K562 (cell line): ENCODE measurements at regions not wholly inside any gene's neighbourhood (a gene's known extent, or its start where the extent isn't known, plus 50 kb on each side); places are given as distances from the start of the nearest gene placed in this dataset.
A peak's percentile ranks its signal among the peaks of the same experiment; 100 is the strongest.

Experiments used
- BCL6 ChIP-seq: fragments of 250-450 bp; sonication (Bioruptor Pico); IDR thresholded peaks from 2 replicates; pipeline ENCODE4 v1.4.0; 2020
- CCAR2 ChIP-seq: fragments of 200-400 bp; formaldehyde crosslinking; IDR thresholded peaks from 2 replicates; pipeline ENCODE4 v1.6.1; 2017; ENCODE audit warnings: mild to moderate bottlenecking, low read depth, low read length
- FOXA3 ChIP-seq, 2 experiments: fragments of 450-650 bp in 1 of 2; sonication (generic) in 1 of 2; formaldehyde crosslinking; IDR thresholded peaks in 1 of 2; conservative IDR thresholded peaks in 1 of 2; 2 replicates each; pipeline versions ENCODE4 v1.4.0 to v1.8.0; 2020 to 2022; ENCODE audit warnings: mild to moderate bottlenecking in 2 of 2, missing genetic modification reagents in 1 of 2
- FOXJ3 ChIP-seq: sonication (generic); formaldehyde crosslinking; IDR thresholded peaks from 2 replicates; pipeline ENCODE4 v1.4.0; 2020; ENCODE audit warnings: mild to moderate bottlenecking, missing genetic modification reagents
- HNRNPUL1 ChIP-seq: fragments of 200-400 bp; formaldehyde crosslinking; IDR thresholded peaks from 2 replicates; pipeline ENCODE4 v1.6.1; 2017; ENCODE audit warnings: low read length
- MAFF ChIP-seq: IDR thresholded peaks from 2 replicates; pipeline ENCODE4 v1.6.1; 2012; ENCODE audit warnings: low read length, improper control_type of control experiment
- PHF20 ChIP-seq: fragments of 450-650 bp; IDR thresholded peaks from 2 replicates; pipeline ENCODE4 v1.6.1; 2018; ENCODE audit not compliant: partially characterized antibody
- PHTF2 ChIP-seq: fragments of 250-450 bp; sonication (Bioruptor Pico); IDR thresholded peaks from 2 replicates; pipeline ENCODE4 v1.5.0; 2021; ENCODE audit warnings: mild to moderate bottlenecking
- POLR2AphosphoS5 ChIP-seq: IDR thresholded peaks from 2 replicates; pipeline ENCODE4 v1.6.1; 2011; ENCODE audit warnings: mild to moderate bottlenecking, low read depth, low read length, moderate library complexity; ENCODE audit not compliant: control insufficient read depth, insufficient read depth
- SIRT6 ChIP-seq: IDR thresholded peaks from one replicate; pipeline ENCODE4 v1.6.1; 2012; ENCODE audit warnings: low read depth, mild to moderate bottlenecking, control low read depth, inconsistent platforms, low read length, moderate library complexity
- SMAD2 ChIP-seq: fragments of 150-350 bp; IDR thresholded peaks from 2 replicates; pipeline ENCODE4 v1.6.1; 2014; ENCODE audit warnings: low read depth, mild to moderate bottlenecking, low read length
- SMARCB1 ChIP-seq: IDR thresholded peaks from 2 replicates; pipeline ENCODE4 v1.6.1; 2011; ENCODE audit warnings: improper control_type of control experiment, low read depth; ENCODE audit not compliant: insufficient read length
- TCF3 ChIP-seq: sonication (generic); formaldehyde crosslinking; IDR thresholded peaks from 2 replicates; pipeline ENCODE4 v1.4.0; 2020; ENCODE audit warnings: mild to moderate bottlenecking, missing genetic modification reagents
- TCF7L2 ChIP-seq: fragments of 150-350 bp; IDR thresholded peaks from 2 replicates; pipeline ENCODE4 v1.6.1; 2016; ENCODE audit warnings: low read depth, mild to moderate bottlenecking, low read length, moderate library complexity
- TEAD4 ChIP-seq, 2 experiments: sonication (generic) in 1 of 2; formaldehyde crosslinking in 1 of 2; IDR thresholded peaks; 2 replicates each; pipeline versions ENCODE4 v1.6.1 to v1.8.0; 2012 to 2022; ENCODE audit warnings: borderline replicate concordance in 1 of 2, inconsistent platforms in 1 of 2, low read length in 1 of 2, mild to moderate bottlenecking in 1 of 2, missing genetic modification reagents in 1 of 2
- ZBTB1 ChIP-seq: sonication (generic); formaldehyde crosslinking; IDR thresholded peaks from 2 replicates; pipeline ENCODE4 v1.8.1; 2023; ENCODE audit warnings: missing genetic modification reagents, low read depth, mild to moderate bottlenecking, borderline replicate concordance
- ZNF121 ChIP-seq: sonication (generic); formaldehyde crosslinking; conservative IDR thresholded peaks from 2 replicates; pipeline ENCODE4 v1.8.0; 2022; ENCODE audit warnings: missing genetic modification reagents
- ZNF212 ChIP-seq: fragments of 450-650 bp; formaldehyde crosslinking; IDR thresholded peaks from 2 replicates; pipeline ENCODE4 v1.4.0; 2020; ENCODE audit warnings: mild to moderate bottlenecking
- ZNF347 ChIP-seq: fragments of 450-650 bp; formaldehyde crosslinking; IDR thresholded peaks from 2 replicates; pipeline ENCODE4 v1.4.0; 2020; ENCODE audit warnings: low read depth, mild to moderate bottlenecking, moderate library complexity
- ZNF41 ChIP-seq: fragments of 250-450 bp; sonication (Bioruptor Pico); conservative IDR thresholded peaks from 2 replicates; pipeline ENCODE4 v1.4.0; 2020; ENCODE audit warnings: mild to moderate bottlenecking
- TF ChIP-seq, protein P1 (sequence below), 2 experiments: fragments of 200-800 bp in 1 of 2; sonication (Bioruptor generic) in 1 of 2; sonication (generic) in 1 of 2; formaldehyde crosslinking in 1 of 2; IDR thresholded peaks in 1 of 2; conservative IDR thresholded peaks in 1 of 2; 2 replicates each; pipeline versions ENCODE4 v1.5.0 to v1.6.1; 2016 to 2020; ENCODE audit warnings: missing compliant biosample characterization in 1 of 2, missing genetic modification characterization in 1 of 2, missing genetic modification reagents in 1 of 2
- TF ChIP-seq, protein P2 (sequence below): sonication (generic); formaldehyde crosslinking; IDR thresholded peaks from 2 replicates; pipeline ENCODE4 v1.8.0; 2022; ENCODE audit warnings: mild to moderate bottlenecking, missing genetic modification reagents, borderline replicate concordance
- TF ChIP-seq, protein P3 (sequence below): fragments of 450-650 bp; IDR thresholded peaks from 2 replicates; pipeline ENCODE4 v1.6.1; 2016; ENCODE audit warnings: low read depth, mild to moderate bottlenecking, moderate library complexity

DNA sequence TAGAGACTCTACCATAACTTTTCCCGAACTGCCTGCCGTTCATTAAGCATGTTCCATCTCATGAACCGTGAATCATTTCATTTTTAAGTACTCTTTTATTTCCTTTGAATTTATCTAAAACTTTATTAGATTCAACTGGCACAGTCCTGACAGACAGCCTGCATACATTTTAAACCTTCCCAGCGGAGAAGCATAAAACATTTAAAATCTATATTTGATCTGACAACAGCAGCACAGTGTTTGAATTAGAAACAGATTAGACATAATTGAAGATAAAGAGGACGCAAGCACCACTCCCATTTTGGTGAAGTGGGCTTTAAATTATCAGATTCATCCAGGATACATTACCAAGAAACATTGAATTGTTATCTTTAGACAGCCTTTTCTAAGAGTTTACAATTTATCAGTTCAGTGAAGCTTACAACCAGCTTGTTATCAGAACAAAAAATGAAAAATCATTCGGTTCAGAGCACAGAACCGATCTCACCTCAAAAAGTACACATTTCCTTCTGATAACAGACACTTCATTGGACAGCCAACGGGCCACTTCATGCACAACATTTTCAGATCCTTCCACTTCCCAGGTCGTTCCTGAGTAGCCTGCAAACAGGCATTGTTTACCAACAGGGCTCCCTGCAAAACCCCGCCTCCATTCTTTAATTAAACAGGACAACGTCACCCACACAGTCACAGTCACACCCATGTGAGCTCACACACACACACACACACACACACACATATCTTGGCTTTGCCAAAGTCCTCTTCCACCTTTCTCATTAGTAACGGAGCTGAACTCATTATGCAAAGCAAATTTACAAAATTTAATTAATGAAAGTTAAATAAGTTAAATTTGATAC, 171.2 kb downstream of the SP3 start (continued):
- no peak for TF ChIP-seq ZNF212 (CRISPR knock-in tag)
- no peak for TF ChIP-seq MAFF
- TF ChIP-seq SIRT6, result no peak
- peak; percentile 51; the same call in 1 of the 2 replicates for TF ChIP-seq TCF3 (CRISPR knock-in tag)
- TF ChIP-seq PHF20, result no peak
- no peak for TF ChIP-seq SMAD2
- TF ChIP-seq ZNF41 (CRISPR knock-in tag), result no peak
- no peak for TF ChIP-seq HNRNPUL1
- no peak for TF ChIP-seq FOXJ3 (CRISPR knock-in tag)
- TF ChIP-seq, protein P1, sequence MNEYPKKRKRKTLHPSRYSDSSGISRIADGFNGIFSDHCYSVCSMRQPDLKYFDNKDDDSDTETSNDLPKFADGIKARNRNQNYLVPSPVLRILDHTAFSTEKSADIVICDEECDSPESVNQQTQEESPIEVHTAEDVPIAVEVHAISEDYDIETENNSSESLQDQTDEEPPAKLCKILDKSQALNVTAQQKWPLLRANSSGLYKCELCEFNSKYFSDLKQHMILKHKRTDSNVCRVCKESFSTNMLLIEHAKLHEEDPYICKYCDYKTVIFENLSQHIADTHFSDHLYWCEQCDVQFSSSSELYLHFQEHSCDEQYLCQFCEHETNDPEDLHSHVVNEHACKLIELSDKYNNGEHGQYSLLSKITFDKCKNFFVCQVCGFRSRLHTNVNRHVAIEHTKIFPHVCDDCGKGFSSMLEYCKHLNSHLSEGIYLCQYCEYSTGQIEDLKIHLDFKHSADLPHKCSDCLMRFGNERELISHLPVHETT (CRISPR knock-in tag; conservative IDR thresholded peaks at IDR 0.05 in 1 of 2, IDR thresholded peaks at IDR 0.05 in 1 of 2), result no peak
- TF ChIP-seq POLR2AphosphoS5, result no peak
- TF ChIP-seq SMARCB1, result no peak
- no peak for TF ChIP-seq ZBTB1
- peak; percentile 87; the same call in 1 of the 2 replicates for TF ChIP-seq TEAD4 (IDR thresholded peaks at IDR 0.05; ENCODE audit: low read length)
- no peak for TF ChIP-seq TEAD4 (CRISPR knock-in tag; IDR thresholded peaks at IDR 0.05; ENCODE audit: borderline replicate concordance)
- no peak for TF ChIP-seq TCF7L2
- TF ChIP-seq PHTF2, result no peak
- no peak for TF ChIP-seq ZNF121 (CRISPR knock-in tag)
- TF ChIP-seq BCL6 (CRISPR knock-in tag), result no peak
- TF ChIP-seq CCAR2, result no peak
- TF ChIP-seq ZNF347 (CRISPR knock-in tag), result no peak
- TF ChIP-seq FOXA3 (CRISPR knock-in tag; conservative IDR thresholded peaks at IDR 0.05 in 1 of 2, IDR thresholded peaks at IDR 0.05 in 1 of 2), result peak in 1 of 2 experiments; percentile 44; a peak in 2 of 4 replicates
- TF ChIP-seq, protein P2, sequence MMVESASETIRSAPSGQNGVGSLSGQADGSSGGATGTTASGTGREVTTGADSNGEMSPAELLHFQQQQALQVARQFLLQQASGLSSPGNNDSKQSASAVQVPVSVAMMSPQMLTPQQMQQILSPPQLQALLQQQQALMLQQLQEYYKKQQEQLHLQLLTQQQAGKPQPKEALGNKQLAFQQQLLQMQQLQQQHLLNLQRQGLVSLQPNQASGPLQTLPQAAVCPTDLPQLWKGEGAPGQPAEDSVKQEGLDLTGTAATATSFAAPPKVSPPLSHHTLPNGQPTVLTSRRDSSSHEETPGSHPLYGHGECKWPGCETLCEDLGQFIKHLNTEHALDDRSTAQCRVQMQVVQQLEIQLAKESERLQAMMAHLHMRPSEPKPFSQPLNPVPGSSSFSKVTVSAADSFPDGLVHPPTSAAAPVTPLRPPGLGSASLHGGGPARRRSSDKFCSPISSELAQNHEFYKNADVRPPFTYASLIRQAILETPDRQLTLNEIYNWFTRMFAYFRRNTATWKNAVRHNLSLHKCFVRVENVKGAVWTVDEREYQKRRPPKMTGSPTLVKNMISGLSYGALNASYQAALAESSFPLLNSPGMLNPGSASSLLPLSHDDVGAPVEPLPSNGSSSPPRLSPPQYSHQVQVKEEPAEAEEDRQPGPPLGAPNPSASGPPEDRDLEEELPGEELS (CRISPR knock-in tag), result no peak
- TF ChIP-seq, protein P3, sequence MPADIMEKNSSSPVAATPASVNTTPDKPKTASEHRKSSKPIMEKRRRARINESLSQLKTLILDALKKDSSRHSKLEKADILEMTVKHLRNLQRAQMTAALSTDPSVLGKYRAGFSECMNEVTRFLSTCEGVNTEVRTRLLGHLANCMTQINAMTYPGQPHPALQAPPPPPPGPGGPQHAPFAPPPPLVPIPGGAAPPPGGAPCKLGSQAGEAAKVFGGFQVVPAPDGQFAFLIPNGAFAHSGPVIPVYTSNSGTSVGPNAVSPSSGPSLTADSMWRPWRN, result 0 out of 2 replicates have a peak, but pooled peaks have one; percentile 37
